ENCODE measurements at regions not wholly inside any gene's neighbourhood (a gene's known extent, or its start where the extent isn't known, plus 50 kb on each side); places are given as distances from the start of the nearest gene placed in this dataset.

DNA sequence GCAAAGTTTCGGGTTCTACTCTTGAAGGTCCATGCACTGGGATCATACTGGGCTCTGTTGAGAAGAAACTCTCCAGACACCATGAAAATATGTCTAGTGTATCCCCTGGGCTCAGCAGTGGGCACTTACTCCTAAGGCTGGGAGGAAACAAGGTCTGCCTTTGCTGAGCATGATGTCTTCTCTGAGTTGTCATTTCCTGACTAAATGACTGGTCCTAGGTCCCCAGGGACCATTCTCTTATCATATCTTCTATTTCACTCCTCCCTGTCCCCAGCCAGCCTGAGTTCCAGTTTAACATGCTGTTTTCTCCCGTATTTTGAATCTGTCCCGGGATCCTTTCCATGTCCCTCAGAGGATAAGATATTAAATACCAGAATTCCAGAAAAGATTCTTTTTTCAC is 225.4 kb downstream of the MTRR start:
- no peak for TF ChIP-seq EZH2phosphoT487 (IDR thresholded peaks at IDR 0.05)
- TF ChIP-seq, protein P1, sequence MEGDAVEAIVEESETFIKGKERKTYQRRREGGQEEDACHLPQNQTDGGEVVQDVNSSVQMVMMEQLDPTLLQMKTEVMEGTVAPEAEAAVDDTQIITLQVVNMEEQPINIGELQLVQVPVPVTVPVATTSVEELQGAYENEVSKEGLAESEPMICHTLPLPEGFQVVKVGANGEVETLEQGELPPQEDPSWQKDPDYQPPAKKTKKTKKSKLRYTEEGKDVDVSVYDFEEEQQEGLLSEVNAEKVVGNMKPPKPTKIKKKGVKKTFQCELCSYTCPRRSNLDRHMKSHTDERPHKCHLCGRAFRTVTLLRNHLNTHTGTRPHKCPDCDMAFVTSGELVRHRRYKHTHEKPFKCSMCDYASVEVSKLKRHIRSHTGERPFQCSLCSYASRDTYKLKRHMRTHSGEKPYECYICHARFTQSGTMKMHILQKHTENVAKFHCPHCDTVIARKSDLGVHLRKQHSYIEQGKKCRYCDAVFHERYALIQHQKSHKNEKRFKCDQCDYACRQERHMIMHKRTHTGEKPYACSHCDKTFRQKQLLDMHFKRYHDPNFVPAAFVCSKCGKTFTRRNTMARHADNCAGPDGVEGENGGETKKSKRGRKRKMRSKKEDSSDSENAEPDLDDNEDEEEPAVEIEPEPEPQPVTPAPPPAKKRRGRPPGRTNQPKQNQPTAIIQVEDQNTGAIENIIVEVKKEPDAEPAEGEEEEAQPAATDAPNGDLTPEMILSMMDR (IDR thresholded peaks at IDR 0.05) = no peak
